Mesendoderm (in vitro differentiated cells): ENCODE measurements at regions not wholly inside any gene's neighbourhood (a gene's known extent, or its start where the extent isn't known, plus 50 kb on each side); places are given as distances from the start of the nearest gene placed in this dataset.

Experiments used
- DNase-seq: peaks from one replicate; pipeline ENCODE4 v3.0.0; 2013
- H2AK5ac ChIP-seq: 2 replicates; pipeline ENCODE4 v1.6.1; 2013; ENCODE audit warnings: low read length, inconsistent platforms
- H2BK120ac ChIP-seq: 2 replicates; pipeline ENCODE4 v1.6.1; 2013; ENCODE audit warnings: low read depth, mild to moderate bottlenecking, low read length, moderate library complexity, mixed read lengths
- H2BK15ac ChIP-seq: replicated peaks from 2 replicates; pipeline ENCODE4 v1.6.1; 2013; ENCODE audit warnings: low read depth, mild to moderate bottlenecking, moderate library complexity
- H2BK5ac ChIP-seq: 2 replicates; pipeline ENCODE4 v1.6.1; 2013; ENCODE audit warnings: low read length, inconsistent platforms
- H3K18ac ChIP-seq: 2 replicates; pipeline ENCODE4 v1.6.1; 2013; ENCODE audit warnings: mild to moderate bottlenecking, low read length, mixed read lengths
- H3K23ac ChIP-seq: one replicate; pipeline ENCODE4 v1.6.1; 2013; ENCODE audit warnings: low read length
- H3K27ac ChIP-seq: 2 replicates; pipeline ENCODE4 v1.5.1; 2013; ENCODE audit warnings: low read depth, mild to moderate bottlenecking, inconsistent platforms, low read length, moderate library complexity
- H3K27me3 ChIP-seq: 2 replicates; pipeline ENCODE4 v1.6.1; 2013; ENCODE audit warnings: low read length, control low read depth, mild to moderate bottlenecking, inconsistent platforms; ENCODE audit not compliant: insufficient read depth, poor library complexity
- H3K36me3 ChIP-seq: 2 replicates; pipeline ENCODE4 v1.6.1; 2013; ENCODE audit warnings: low read length, inconsistent platforms; ENCODE audit not compliant: control insufficient read depth, insufficient read depth
- H3K4ac ChIP-seq: one replicate; pipeline ENCODE4 v1.6.1; 2013; ENCODE audit warnings: low read depth, mild to moderate bottlenecking, low read length, moderate library complexity
- H3K4me1 ChIP-seq: 2 replicates; pipeline ENCODE4 v1.6.1; 2013; ENCODE audit warnings: low read depth, low read length, inconsistent platforms; ENCODE audit not compliant: control insufficient read depth
- H3K4me2 ChIP-seq: 2 replicates; pipeline ENCODE4 v1.6.1; 2013; ENCODE audit warnings: low read length
- H3K4me3 ChIP-seq: 2 replicates; pipeline ENCODE4 v1.5.1; 2013; ENCODE audit warnings: mild to moderate bottlenecking, low read length
- H3K56ac ChIP-seq: one replicate; pipeline ENCODE4 v1.6.1; 2013; ENCODE audit warnings: low read length
- H3K79me1 ChIP-seq: 2 replicates; pipeline ENCODE4 v1.6.1; 2013; ENCODE audit warnings: low read length, inconsistent platforms
- H3K79me2 ChIP-seq: 2 replicates; pipeline ENCODE4 v1.6.1; 2013; ENCODE audit warnings: mild to moderate bottlenecking, low read length; ENCODE audit not compliant: control insufficient read depth, insufficient read depth
- H3K9ac ChIP-seq: 2 replicates; pipeline ENCODE4 v1.6.1; 2013; ENCODE audit warnings: low read length, inconsistent platforms
- H4K5ac ChIP-seq: one replicate; pipeline ENCODE4 v1.6.1; 2013; ENCODE audit warnings: low read length
- H4K8ac ChIP-seq: one replicate; pipeline ENCODE4 v1.6.1; 2013; ENCODE audit warnings: low read depth, mild to moderate bottlenecking, control low read depth, low read length, moderate library complexity
- WGBS: extraction: QIAGEN DNeasy Blood & Tissue Kit; methylation state at CpG from one replicate; pipeline ENCODE4 v1.1.7; 2013; ENCODE audit warnings: low lambda C conversion rate, missing lambda C conversion rate; ENCODE audit not compliant: insufficient coverage; ENCODE audit errors: extremely low coverage; 5-methylcytosine and 5-hydroxymethylcytosine counted together

DNA sequence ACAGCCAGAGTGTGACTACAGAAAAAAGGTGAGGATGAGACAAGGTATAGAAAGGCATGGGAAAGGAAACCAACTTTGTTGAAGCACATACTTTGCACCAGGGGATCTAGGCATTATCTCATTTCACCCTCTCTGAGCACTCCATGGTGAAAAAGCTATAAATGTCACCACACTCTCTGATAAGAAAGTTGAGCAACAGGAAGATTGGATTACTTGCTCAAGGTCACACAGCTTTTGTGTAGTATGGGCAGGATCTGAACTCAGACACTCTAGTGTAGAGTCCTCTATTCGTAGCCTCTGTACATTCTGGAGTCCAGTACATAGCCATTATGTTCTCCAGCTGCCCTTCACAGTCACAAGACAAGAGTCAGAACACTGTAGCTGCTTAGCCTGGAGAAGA lies 163.4 kb upstream of the SEMA6D start:
- no peak overlapping the region for H3K23ac ChIP-seq
- WGBS: no CpG with 5 or more reads among the region's 1 CpG
- H2BK5ac ChIP-seq: no peak overlapping the region
- no peak overlapping the region for H3K18ac ChIP-seq
- H3K56ac ChIP-seq: no peak overlapping the region
- no peak overlapping the region for H4K5ac ChIP-seq
- H3K9ac ChIP-seq: no peak overlapping the region
- H3K79me2 ChIP-seq: no peaks in the 10 kb centered on the region
- peak; percentile 33 for DNase-seq
- no peak overlapping the region for H3K4me2 ChIP-seq
- H4K8ac ChIP-seq: no peak overlapping the region
- H3K4me3 ChIP-seq: no peak overlapping the region
- H2AK5ac ChIP-seq: no peak overlapping the region
- H3K27me3 ChIP-seq: no peaks in the 10 kb centered on the region
- H2BK120ac ChIP-seq: no peak overlapping the region
- H3K27ac ChIP-seq: no peak overlapping the region
- no peak overlapping the region for H2BK15ac ChIP-seq
- no peak overlapping the region for H3K4ac ChIP-seq
- no peaks in the 10 kb centered on the region for H3K79me1 ChIP-seq
- H3K4me1 ChIP-seq: no peaks in the 10 kb centered on the region
- H3K36me3 ChIP-seq: no peaks in the 10 kb centered on the region

- Histone ChIP-seq H3K79me1 (no peaks in the 10 kb centered on the region), H2BK5ac (no peak overlapping the region), H4K5ac (no peak overlapping the region), H2BK120ac (no peak overlapping the region), H3K18ac (no peak overlapping the region), H3K56ac (no peak overlapping the region), H3K9ac (no peak overlapping the region), H3K23ac (no peak overlapping the region), H3K4me1 (no peaks in the 10 kb centered on the region), H3K4me2 (no peak overlapping the region), H4K8ac (no peak overlapping the region), H3K4ac (no peak overlapping the region), H3K4me3 (no peak overlapping the region), H3K27ac (no peak overlapping the region), H3K36me3 (no peaks in the 10 kb centered on the region), H3K27me3 (no peaks in the 10 kb centered on the region), H3K79me2 (no peaks in the 10 kb centered on the region), H2AK5ac (no peak overlapping the region), H2BK15ac (no peak overlapping the region)
- no CpG with 5 or more reads among the region's 1 CpG for WGBS
- peak; percentile 8 for DNase-seq
Observed at GRCh38 chr15:47561102-47561501, 156.2 kb upstream of the SEMA6D start.

DNA sequence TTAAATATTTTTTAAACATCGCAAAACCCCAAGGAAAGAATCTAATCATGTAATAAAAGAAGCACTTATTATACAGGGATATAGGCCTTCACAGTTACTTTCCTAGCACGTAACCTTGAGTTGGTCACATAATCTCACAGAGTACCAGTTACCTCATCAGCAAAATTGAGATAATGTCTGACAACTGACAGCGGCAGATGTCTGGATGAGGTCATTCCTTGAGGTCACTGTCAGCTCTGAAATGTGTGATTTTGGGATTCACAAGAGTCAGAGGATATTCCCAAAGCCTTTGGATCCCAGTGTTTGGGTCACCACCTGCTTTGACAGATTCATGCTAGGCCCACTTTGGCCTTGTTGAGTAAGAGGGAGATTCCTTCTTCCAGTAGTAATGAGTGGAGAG lies 151.4 kb upstream of the SEMA6D start:
- WGBS: no CpG with 5 or more reads among the region's 3 CpGs

GRCh38 chr15:47566610-47567009 lies 150.7 kb upstream of the SEMA6D start:
- no peak overlapping the region for H3K9ac ChIP-seq
- H2BK15ac ChIP-seq: no peak overlapping the region
- no peak overlapping the region for H2BK5ac ChIP-seq
- DNase-seq: no peak
- H3K18ac ChIP-seq: no peak overlapping the region
- H2BK120ac ChIP-seq: no peak overlapping the region
- H3K36me3 ChIP-seq: no peaks in the 10 kb centered on the region
- H4K8ac ChIP-seq: no peak overlapping the region
- H3K4ac ChIP-seq: no peak overlapping the region
- no peak overlapping the region for H3K4me3 ChIP-seq
- no peak overlapping the region for H3K4me2 ChIP-seq
- H3K79me2 ChIP-seq: no peaks in the 10 kb centered on the region
- H3K79me1 ChIP-seq: no peaks in the 10 kb centered on the region
- no CpG with 5 or more reads among the region's 6 CpGs for WGBS
- no peak overlapping the region for H3K27ac ChIP-seq
- H3K56ac ChIP-seq: no peak overlapping the region
- no peak overlapping the region for H2AK5ac ChIP-seq
- no peaks in the 10 kb centered on the region for H3K4me1 ChIP-seq
- no peak overlapping the region for H3K23ac ChIP-seq
- no peak overlapping the region for H4K5ac ChIP-seq
- no peaks in the 10 kb centered on the region for H3K27me3 ChIP-seq

More for the DNA sequence above, 151.4 kb upstream of the SEMA6D start:
- H3K4me3 ChIP-seq: no peak overlapping the region
- no peak overlapping the region for H4K8ac ChIP-seq
- H3K4ac ChIP-seq: no peak overlapping the region
- no peaks in the 10 kb centered on the region for H3K4me1 ChIP-seq
- H3K18ac ChIP-seq: no peak overlapping the region
- no peak overlapping the region for H3K56ac ChIP-seq
- no peak overlapping the region for H4K5ac ChIP-seq
- no peak overlapping the region for H3K27ac ChIP-seq
- H3K79me1 ChIP-seq: no peaks in the 10 kb centered on the region
- H2AK5ac ChIP-seq: no peak overlapping the region
- H3K23ac ChIP-seq: no peak overlapping the region
- DNase-seq: peak; percentile 8
- H3K79me2 ChIP-seq: no peaks in the 10 kb centered on the region
- H3K4me2 ChIP-seq: no peak overlapping the region
- H3K27me3 ChIP-seq: no peaks in the 10 kb centered on the region
- no peak overlapping the region for H3K9ac ChIP-seq
- H2BK15ac ChIP-seq: no peak overlapping the region
- no peak overlapping the region for H2BK120ac ChIP-seq
- H3K36me3 ChIP-seq: no peaks in the 10 kb centered on the region
- H2BK5ac ChIP-seq: no peak overlapping the region

GRCh38 chr15:47568030-47568429 lies 149.3 kb upstream of the SEMA6D start:
- Histone ChIP-seq H3K18ac (no peak overlapping the region), H2BK5ac (no peak overlapping the region), H2BK120ac (no peak overlapping the region), H3K9ac (no peak overlapping the region), H3K27me3 (no peaks in the 10 kb centered on the region), H3K36me3 (no peaks in the 10 kb centered on the region), H3K56ac (no peak overlapping the region), H3K4me3 (no peak overlapping the region), H4K5ac (no peak overlapping the region), H2AK5ac (no peak overlapping the region), H2BK15ac (no peak overlapping the region), H3K27ac (no peak overlapping the region), H3K4me1 (no peaks in the 10 kb centered on the region), H3K79me1 (no peaks in the 10 kb centered on the region), H3K79me2 (no peaks in the 10 kb centered on the region), H4K8ac (no peak overlapping the region), H3K23ac (no peak overlapping the region), H3K4ac (no peak overlapping the region), H3K4me2 (no peak overlapping the region)
- WGBS: no CpG with 5 or more reads among the region's 2 CpGs
- DNase-seq: no peak

DNA sequence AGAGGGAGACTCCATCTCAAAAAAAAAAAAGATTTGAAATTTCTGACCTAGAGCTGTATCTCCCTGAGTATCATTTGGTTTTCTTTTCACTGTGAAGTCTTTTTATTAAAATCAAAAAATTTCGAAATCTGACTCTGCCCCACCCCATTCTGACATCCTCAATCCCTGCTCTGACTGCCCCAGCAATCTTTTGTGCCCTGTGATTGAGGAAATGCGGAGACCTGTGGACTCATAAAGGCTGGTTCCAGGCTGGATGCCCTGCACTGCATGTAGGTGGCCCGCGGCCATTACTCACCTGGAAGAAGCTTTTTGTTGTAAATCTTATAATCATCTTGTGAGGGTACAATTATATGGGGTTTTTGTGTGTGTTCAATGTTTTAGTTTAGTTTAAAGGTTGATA lies 147.3 kb upstream of the SEMA6D start:
- no peaks in the 10 kb centered on the region for H3K79me1 ChIP-seq
- no peak overlapping the region for H2AK5ac ChIP-seq
- H3K79me2 ChIP-seq: no peaks in the 10 kb centered on the region
- no peak overlapping the region for H4K5ac ChIP-seq
- H3K4me1 ChIP-seq: no peaks in the 10 kb centered on the region
- H3K36me3 ChIP-seq: no peaks in the 10 kb centered on the region
- H3K4ac ChIP-seq: no peak overlapping the region
- no peaks in the 10 kb centered on the region for H3K27me3 ChIP-seq
- no peak overlapping the region for H2BK15ac ChIP-seq
- H2BK120ac ChIP-seq: no peak overlapping the region
- H3K56ac ChIP-seq: no peak overlapping the region
- H3K18ac ChIP-seq: no peak overlapping the region
- H3K4me3 ChIP-seq: no peak overlapping the region
- WGBS: no CpG with 5 or more reads among the region's 4 CpGs
- H2BK5ac ChIP-seq: no peak overlapping the region
- H3K27ac ChIP-seq: no peak overlapping the region
- no peak overlapping the region for H3K4me2 ChIP-seq
- no peak for DNase-seq
- no peak overlapping the region for H3K23ac ChIP-seq
- H4K8ac ChIP-seq: no peak overlapping the region
- H3K9ac ChIP-seq: no peak overlapping the region
